ENCODE measurements at regions not wholly inside any gene's neighbourhood (a gene's known extent, or its start where the extent isn't known, plus 50 kb on each side); places are given as distances from the start of the nearest gene placed in this dataset.

GRCh38 chr17:13725288-13725990 lies 123.7 kb upstream of the HS3ST3A1 start:
- no peaks in the 10 kb centered on the region for H3K27me3 Mint-ChIP-seq (ENCODE audit: low read depth)
- H3K9me3 Mint-ChIP-seq, result no peaks in the 10 kb centered on the region
- no peaks in the 10 kb centered on the region for H3K36me3 Mint-ChIP-seq (ENCODE audit: low read depth)
- H3K4me1 Mint-ChIP-seq (ENCODE audit: low read depth), result no peaks in the 10 kb centered on the region
- H3K27ac Mint-ChIP-seq, result no peak overlapping the region
- no peak for DNase-seq (ENCODE audit: low spot score)
- H3K4me3 Mint-ChIP-seq, result no peak overlapping the region

- Mint-ChIP-seq H3K27ac (no peak overlapping the region), H3K27me3 (ENCODE audit: low read depth) (no peaks in the 10 kb centered on the region), H3K36me3 (ENCODE audit: low read depth) (no peaks in the 10 kb centered on the region), H3K4me3 (no peak overlapping the region), H3K9me3 (peaks cover under 1% of the 10 kb centered on the region), H3K4me1 (ENCODE audit: low read depth) (no peaks in the 10 kb centered on the region)
- no peak for DNase-seq (ENCODE audit: low spot score)
These were observed 125.9 kb upstream of the HS3ST3A1 start for GRCh38 chr17:13727441-13728171.

GRCh38 chr17:13728781-13729180 lies 127.1 kb upstream of the HS3ST3A1 start:
- H3K36me3 Mint-ChIP-seq (ENCODE audit: low read depth), result no peaks in the 10 kb centered on the region
- H3K27ac Mint-ChIP-seq, result no peak overlapping the region
- DNase-seq (ENCODE audit: low spot score), result no peak
- no peaks in the 10 kb centered on the region for H3K27me3 Mint-ChIP-seq (ENCODE audit: low read depth)
- peaks cover 3% of the 10 kb centered on the region for H3K9me3 Mint-ChIP-seq
- H3K4me1 Mint-ChIP-seq (ENCODE audit: low read depth), result no peaks in the 10 kb centered on the region
- H3K4me3 Mint-ChIP-seq, result no peak overlapping the region

GRCh38 chr17:13729466-13730134 lies 127.9 kb upstream of the HS3ST3A1 start:
- Mint-ChIP-seq H3K27me3 (ENCODE audit: low read depth) (no peaks in the 10 kb centered on the region), H3K4me1 (ENCODE audit: low read depth) (no peaks in the 10 kb centered on the region), H3K27ac (no peak overlapping the region), H3K9me3 (peaks cover 3% of the 10 kb centered on the region), H3K36me3 (ENCODE audit: low read depth) (no peaks in the 10 kb centered on the region), H3K4me3 (no peak overlapping the region)
- no peak for DNase-seq (ENCODE audit: low spot score)

GRCh38 chr17:13734880-13735279 lies 133.2 kb upstream of the HS3ST3A1 start:
- H3K36me3 Mint-ChIP-seq (ENCODE audit: low read depth), result no peaks in the 10 kb centered on the region
- H3K9me3 Mint-ChIP-seq, result peaks cover 3% of the 10 kb centered on the region
- no peak overlapping the region for H3K4me3 Mint-ChIP-seq
- H3K27me3 Mint-ChIP-seq (ENCODE audit: low read depth), result peaks cover 4% of the 10 kb centered on the region
- no peaks in the 10 kb centered on the region for H3K4me1 Mint-ChIP-seq (ENCODE audit: low read depth)
- DNase-seq (ENCODE audit: low spot score), result no peak
- no peak overlapping the region for H3K27ac Mint-ChIP-seq

- no peak for DNase-seq (ENCODE audit: low spot score)
These were observed 133.7 kb upstream of the HS3ST3A1 start for GRCh38 chr17:13735444-13735843.

GRCh38 chr17:13735861-13736260 lies 134.1 kb upstream of the HS3ST3A1 start:
- Mint-ChIP-seq H3K27me3 (ENCODE audit: low read depth) (peaks cover 4% of the 10 kb centered on the region), H3K36me3 (ENCODE audit: low read depth) (no peaks in the 10 kb centered on the region), H3K4me3 (no peak overlapping the region), H3K4me1 (ENCODE audit: low read depth) (no peaks in the 10 kb centered on the region), H3K27ac (no peak overlapping the region), H3K9me3 (peaks cover 3% of the 10 kb centered on the region)
- no peak for DNase-seq (ENCODE audit: low spot score)

More at GRCh38 chr17:13735444-13735843, 133.7 kb upstream of the HS3ST3A1 start:
- Mint-ChIP-seq H3K4me1 (ENCODE audit: low read depth) (no peaks in the 10 kb centered on the region), H3K4me3 (no peak overlapping the region), H3K36me3 (ENCODE audit: low read depth) (no peaks in the 10 kb centered on the region), H3K27ac (no peak overlapping the region), H3K27me3 (ENCODE audit: low read depth) (peaks cover 4% of the 10 kb centered on the region), H3K9me3 (peaks cover 3% of the 10 kb centered on the region)

- Mint-ChIP-seq H3K4me1 (ENCODE audit: low read depth) (no peaks in the 10 kb centered on the region), H3K9me3 (peaks cover 3% of the 10 kb centered on the region), H3K36me3 (ENCODE audit: low read depth) (no peaks in the 10 kb centered on the region), H3K27me3 (ENCODE audit: low read depth) (peaks cover 4% of the 10 kb centered on the region), H3K4me3 (no peak overlapping the region), H3K27ac (no peak overlapping the region)
- DNase-seq (ENCODE audit: low spot score), result no peak
These were observed 135.2 kb upstream of the HS3ST3A1 start for GRCh38 chr17:13736916-13737315.

- Mint-ChIP-seq H3K36me3 (ENCODE audit: low read depth) (no peaks in the 10 kb centered on the region), H3K4me1 (ENCODE audit: low read depth) (no peaks in the 10 kb centered on the region), H3K27me3 (ENCODE audit: low read depth) (peaks cover 4% of the 10 kb centered on the region), H3K27ac (no peak overlapping the region), H3K9me3 (no peaks in the 10 kb centered on the region), H3K4me3 (no peak overlapping the region)
- no peak for DNase-seq (ENCODE audit: low spot score)
These were observed 139.0 kb upstream of the HS3ST3A1 start for GRCh38 chr17:13740686-13741085.

- Mint-ChIP-seq H3K27me3 (ENCODE audit: low read depth) (peaks cover 4% of the 10 kb centered on the region), H3K4me1 (ENCODE audit: low read depth) (no peaks in the 10 kb centered on the region), H3K27ac (no peak overlapping the region), H3K36me3 (ENCODE audit: low read depth) (no peaks in the 10 kb centered on the region), H3K9me3 (no peaks in the 10 kb centered on the region), H3K4me3 (no peak overlapping the region)
- DNase-seq (ENCODE audit: low spot score), result no peak
These were observed 140.0 kb upstream of the HS3ST3A1 start for GRCh38 chr17:13741744-13742143.

GRCh38 chr17:13743906-13744305 lies 142.2 kb upstream of the HS3ST3A1 start:
- Mint-ChIP-seq H3K9me3 (no peaks in the 10 kb centered on the region), H3K27me3 (ENCODE audit: low read depth) (peaks cover 2% of the 10 kb centered on the region), H3K4me1 (ENCODE audit: low read depth) (no peaks in the 10 kb centered on the region), H3K27ac (no peak overlapping the region), H3K4me3 (no peak overlapping the region), H3K36me3 (ENCODE audit: low read depth) (no peaks in the 10 kb centered on the region)
- DNase-seq (ENCODE audit: low spot score), result no peak

GRCh38 chr17:13746404-13746803 lies 144.7 kb upstream of the HS3ST3A1 start:
- H3K9me3 Mint-ChIP-seq, result no peaks in the 10 kb centered on the region
- H3K4me1 Mint-ChIP-seq (ENCODE audit: low read depth), result no peaks in the 10 kb centered on the region
- no peak overlapping the region for H3K4me3 Mint-ChIP-seq
- no peak for DNase-seq (ENCODE audit: low spot score)
- H3K36me3 Mint-ChIP-seq (ENCODE audit: low read depth), result no peaks in the 10 kb centered on the region
- H3K27ac Mint-ChIP-seq, result no peak overlapping the region
- H3K27me3 Mint-ChIP-seq (ENCODE audit: low read depth), result no peaks in the 10 kb centered on the region

GRCh38 chr17:13749166-13749890 lies 147.6 kb upstream of the HS3ST3A1 start:
- Mint-ChIP-seq H3K27ac (no peak overlapping the region), H3K4me3 (no peak overlapping the region), H3K36me3 (ENCODE audit: low read depth) (no peaks in the 10 kb centered on the region), H3K9me3 (no peaks in the 10 kb centered on the region), H3K27me3 (ENCODE audit: low read depth) (no peaks in the 10 kb centered on the region), H3K4me1 (ENCODE audit: low read depth) (no peaks in the 10 kb centered on the region)
- DNase-seq (ENCODE audit: low spot score), result no peak

- H3K4me3 Mint-ChIP-seq, result no peak overlapping the region
- no peak for DNase-seq (ENCODE audit: low spot score)
- no peak overlapping the region for H3K27ac Mint-ChIP-seq
- H3K9me3 Mint-ChIP-seq, result no peaks in the 10 kb centered on the region
- no peaks in the 10 kb centered on the region for H3K27me3 Mint-ChIP-seq (ENCODE audit: low read depth)
- H3K36me3 Mint-ChIP-seq (ENCODE audit: low read depth), result no peaks in the 10 kb centered on the region
- H3K4me1 Mint-ChIP-seq (ENCODE audit: low read depth), result no peaks in the 10 kb centered on the region
These were observed 148.1 kb upstream of the HS3ST3A1 start for GRCh38 chr17:13749891-13750235.
